Keratinocyte (primary cell): ENCODE measurements at regions not wholly inside any gene's neighbourhood (a gene's known extent, or its start where the extent isn't known, plus 50 kb on each side); places are given as distances from the start of the nearest gene placed in this dataset.

Experiments
- DNase-seq: peaks from one replicate; pipeline ENCODE4 v3.0.0-alpha.2; 2011; ENCODE audit warnings: low read depth, missing footprints, low spot score
- FAIRE-seq: peaks from 2 replicates; lab custom pipeline; 2011; peaks lifted over from hg19 to GRCh38; lab: Jason Lieb, UNC
- H2AFZ ChIP-seq: 2 replicates; pipeline ENCODE4 v1.6.0; 2012; ENCODE audit warnings: low read length, control low read depth, inconsistent platforms; ENCODE audit not compliant: control insufficient read depth
- H3K27ac ChIP-seq: 2 replicates; pipeline ENCODE4 v1.5.1; 2011; ENCODE audit warnings: low read length; ENCODE audit not compliant: control insufficient read depth, insufficient read depth
- H3K27me3 ChIP-seq: 3 replicates; pipeline ENCODE4 v1.6.0; 2011; ENCODE audit warnings: low read length; ENCODE audit not compliant: control insufficient read depth, insufficient read depth; ENCODE audit errors: extremely low read depth
- H3K36me3 ChIP-seq, 2 experiments: 2 replicates in 1 of 2; 3 replicates in 1 of 2; pipeline ENCODE4 v1.5.1; 2011; ENCODE audit warnings: low read length in 2 of 2, mild to moderate bottlenecking in 1 of 2; ENCODE audit not compliant: control insufficient read depth in 2 of 2, insufficient read depth in 2 of 2; ENCODE audit errors: extremely low read depth in 1 of 2
- H3K4me1 ChIP-seq: 3 replicates; pipeline ENCODE4 v1.5.1; 2011; ENCODE audit warnings: low read length; ENCODE audit not compliant: control insufficient read depth, insufficient read depth; ENCODE audit errors: extremely low read depth
- H3K4me2 ChIP-seq: 3 replicates; pipeline ENCODE4 v1.6.0; 2011; ENCODE audit warnings: low read depth, low read length; ENCODE audit not compliant: control insufficient read depth, insufficient read depth; ENCODE audit errors: extremely low read depth
- H3K4me3 ChIP-seq, 3 experiments: fragments of 200-600 bp in 1 of 3; sonication (generic) in 1 of 3; 2 replicates in 2 of 3; 3 replicates in 1 of 3; pipeline ENCODE4 v1.5.1; 2011 to 2016; ENCODE audit warnings: low read length in 3 of 3, mild to moderate bottlenecking in 3 of 3, control low read depth in 2 of 3, inconsistent platforms in 1 of 3, low read depth in 1 of 3, mixed read lengths in 1 of 3, mixed run types in 1 of 3, moderate library complexity in 1 of 3; ENCODE audit not compliant: control insufficient read depth in 2 of 3, insufficient read depth in 2 of 3; ENCODE audit errors: extremely low read depth in 1 of 3
- H3K79me2 ChIP-seq: 2 replicates; pipeline ENCODE4 v1.6.0; 2012; ENCODE audit warnings: low read length; ENCODE audit not compliant: control insufficient read depth, insufficient read depth
- H3K9ac ChIP-seq: 3 replicates; pipeline ENCODE4 v1.6.0; 2011; ENCODE audit warnings: low read length; ENCODE audit not compliant: control insufficient read depth, insufficient read depth; ENCODE audit errors: extremely low read depth
- H3K9me1 ChIP-seq: 3 replicates; pipeline ENCODE4 v1.6.0; 2011; ENCODE audit warnings: low read length; ENCODE audit not compliant: control insufficient read depth, insufficient read depth; ENCODE audit errors: extremely low read depth
- H3K9me3 ChIP-seq: 2 replicates; pipeline ENCODE4 v1.5.1; 2012; ENCODE audit warnings: low read depth, low read length; ENCODE audit not compliant: control insufficient read depth
- H4K20me1 ChIP-seq: 3 replicates; pipeline ENCODE4 v1.6.0; 2011; ENCODE audit warnings: low read length; ENCODE audit not compliant: control insufficient read depth, insufficient read depth; ENCODE audit errors: extremely low read depth
- CTCF ChIP-seq, 3 experiments: IDR thresholded peaks in 1 of 3; conservative IDR thresholded peaks in 1 of 3; optimal IDR thresholded peaks in 1 of 3; 2 replicates in 2 of 3; 3 replicates in 1 of 3; pipeline versions ENCODE3 to v1.5.1; 2011; ENCODE audit warnings: low read length in 3 of 3, mild to moderate bottlenecking in 3 of 3, moderate library complexity in 2 of 3, control low read depth in 1 of 3, inconsistent platforms in 1 of 3; ENCODE audit not compliant: insufficient read depth in 2 of 3; ENCODE audit errors: extremely low read depth in 1 of 3
- EZH2 ChIP-seq: IDR thresholded peaks from one replicate; pipeline ENCODE4 v1.6.1; 2012; ENCODE audit warnings: inconsistent platforms, mild to moderate bottlenecking, low read length, moderate library complexity
- dilution Hi-C: fragments of 300-500 bp; cut with MboI; formaldehyde crosslinking; loops from one replicate; pipeline ENCODE4 v1.7.0; 2020; ENCODE audit warnings: low sequenced_read_pairs; ENCODE audit not compliant: extremely low pct_ligation_motif_present

- no peak overlapping the region for H3K4me3 ChIP-seq
- H3K4me1 ChIP-seq: no peaks in the 10 kb centered on the region
- H3K36me3 ChIP-seq: no peaks in the 10 kb centered on the region
- dilution Hi-C loops: no loop called here
- FAIRE-seq (no peak), DNase-seq (no peak)
- TF ChIP-seq CTCF (optimal IDR thresholded peaks at IDR 0.05 in 1 of 3, IDR thresholded peaks at IDR 0.05 in 1 of 3, conservative IDR thresholded peaks at IDR 0.05 in 1 of 3; ENCODE audit: extremely low read depth in 1 of 3, insufficient read depth in 2 of 3, low read length in 3 of 3): no peak
- TF ChIP-seq EZH2: no peak
- no peaks in the 10 kb centered on the region for H3K9me1 ChIP-seq
- no peak overlapping the region for H3K4me2 ChIP-seq
- no peak overlapping the region for H3K9ac ChIP-seq
- no peak overlapping the region for H3K27ac ChIP-seq
- H3K79me2 ChIP-seq: no peaks in the 10 kb centered on the region
- no peaks in the 10 kb centered on the region for H3K27me3 ChIP-seq
- no peaks in the 10 kb centered on the region for H4K20me1 ChIP-seq
- no peak overlapping the region for H2AFZ ChIP-seq
- H3K9me3 ChIP-seq: no peaks in the 10 kb centered on the region
These were observed 115.7 kb upstream of the KCNJ16 start for GRCh38 chr17:69959283-69959682.

GRCh38 chr17:69960755-69961154 lies 114.3 kb upstream of the KCNJ16 start:
- TF ChIP-seq EZH2 (no peak), CTCF (optimal IDR thresholded peaks at IDR 0.05 in 1 of 3, IDR thresholded peaks at IDR 0.05 in 1 of 3, conservative IDR thresholded peaks at IDR 0.05 in 1 of 3; ENCODE audit: extremely low read depth in 1 of 3, insufficient read depth in 2 of 3, low read length in 3 of 3) (no peak)
- no peak for FAIRE-seq
- DNase-seq: no peak

More at GRCh38 chr17:69960755-69961154, 114.3 kb upstream of the KCNJ16 start:
- H3K27ac ChIP-seq: no peak overlapping the region
- no peak overlapping the region for H2AFZ ChIP-seq
- H3K27me3 ChIP-seq: no peaks in the 10 kb centered on the region
- H3K4me3 ChIP-seq: no peak overlapping the region
- no peaks in the 10 kb centered on the region for H3K4me1 ChIP-seq
- no peaks in the 10 kb centered on the region for H3K79me2 ChIP-seq
- H3K9me1 ChIP-seq: no peaks in the 10 kb centered on the region
- no peaks in the 10 kb centered on the region for H3K9me3 ChIP-seq
- dilution Hi-C loops: no loop called here
- H3K36me3 ChIP-seq: no peaks in the 10 kb centered on the region
- H3K4me2 ChIP-seq: no peak overlapping the region
- H3K9ac ChIP-seq: no peak overlapping the region
- no peaks in the 10 kb centered on the region for H4K20me1 ChIP-seq
